ENCODE measurements at regions not wholly inside any gene's neighbourhood (a gene's known extent, or its start where the extent isn't known, plus 50 kb on each side); places are given as distances from the start of the nearest gene placed in this dataset.

- TF ChIP-seq CTCF (IDR thresholded peaks at IDR 0.05 in 8 of 11, conservative IDR thresholded peaks at IDR 0.05 in 3 of 11): no peak
- no peak for TF ChIP-seq POLR2A (IDR thresholded peaks at IDR 0.05)
Observed at GRCh38 chr11:43994196-43994595, 51.8 kb downstream of the C11orf96 start.

All from spleen (tissue), 7 donors.